ENCODE measurements at regions not wholly inside any gene's neighbourhood (a gene's known extent, or its start where the extent isn't known, plus 50 kb on each side); places are given as distances from the start of the nearest gene placed in this dataset.

DNA sequence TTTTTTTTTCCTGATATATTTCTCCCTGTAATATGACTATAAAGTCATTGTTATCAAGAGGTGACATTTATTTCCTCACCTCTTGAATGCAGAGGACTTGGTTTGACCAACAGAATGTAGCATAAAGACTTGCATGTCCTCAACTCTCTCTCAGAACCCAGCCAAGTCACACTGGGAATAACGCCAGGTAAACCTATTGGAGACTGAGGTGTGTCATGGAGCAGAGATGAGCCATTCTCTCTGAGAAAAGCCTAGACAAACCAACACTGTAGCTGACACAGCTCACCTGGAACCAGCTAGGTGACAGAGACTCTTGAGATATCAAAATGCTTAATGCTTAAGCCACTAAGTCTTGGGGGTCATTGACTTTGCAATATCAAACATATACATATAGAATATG, 533.6 kb downstream of the HAO1 start:
- no peak for TF ChIP-seq ZFX (IDR thresholded peaks at IDR 0.05)
- TF ChIP-seq, protein P1, sequence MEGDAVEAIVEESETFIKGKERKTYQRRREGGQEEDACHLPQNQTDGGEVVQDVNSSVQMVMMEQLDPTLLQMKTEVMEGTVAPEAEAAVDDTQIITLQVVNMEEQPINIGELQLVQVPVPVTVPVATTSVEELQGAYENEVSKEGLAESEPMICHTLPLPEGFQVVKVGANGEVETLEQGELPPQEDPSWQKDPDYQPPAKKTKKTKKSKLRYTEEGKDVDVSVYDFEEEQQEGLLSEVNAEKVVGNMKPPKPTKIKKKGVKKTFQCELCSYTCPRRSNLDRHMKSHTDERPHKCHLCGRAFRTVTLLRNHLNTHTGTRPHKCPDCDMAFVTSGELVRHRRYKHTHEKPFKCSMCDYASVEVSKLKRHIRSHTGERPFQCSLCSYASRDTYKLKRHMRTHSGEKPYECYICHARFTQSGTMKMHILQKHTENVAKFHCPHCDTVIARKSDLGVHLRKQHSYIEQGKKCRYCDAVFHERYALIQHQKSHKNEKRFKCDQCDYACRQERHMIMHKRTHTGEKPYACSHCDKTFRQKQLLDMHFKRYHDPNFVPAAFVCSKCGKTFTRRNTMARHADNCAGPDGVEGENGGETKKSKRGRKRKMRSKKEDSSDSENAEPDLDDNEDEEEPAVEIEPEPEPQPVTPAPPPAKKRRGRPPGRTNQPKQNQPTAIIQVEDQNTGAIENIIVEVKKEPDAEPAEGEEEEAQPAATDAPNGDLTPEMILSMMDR (conservative IDR thresholded peaks at IDR 0.05) = no peak
- no peak overlapping the region for H3K27ac ChIP-seq

DNA sequence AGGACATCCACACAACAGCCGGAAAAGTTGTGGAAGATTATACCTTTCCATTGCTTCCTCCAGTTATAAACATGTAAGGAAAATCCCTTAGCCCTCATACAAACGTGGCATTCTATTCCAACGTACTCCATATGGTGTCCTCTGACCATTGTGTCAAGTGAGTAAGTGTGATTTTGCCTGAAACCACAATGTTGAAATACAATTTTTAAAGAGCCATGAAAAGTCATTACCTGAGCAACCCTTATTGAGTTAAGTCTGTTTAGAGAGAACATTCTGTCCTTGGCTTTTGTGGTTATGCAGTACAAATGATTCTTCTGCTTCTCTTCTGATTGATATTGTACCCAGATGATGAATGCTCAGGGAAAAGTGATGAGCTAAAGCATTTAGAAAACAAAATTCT, 530.1 kb downstream of the HAO1 start:
- no peak overlapping the region for H3K27ac ChIP-seq
- no peak for TF ChIP-seq ZFX (IDR thresholded peaks at IDR 0.05)
- TF ChIP-seq, protein P1 (conservative IDR thresholded peaks at IDR 0.05) = no peak

DNA sequence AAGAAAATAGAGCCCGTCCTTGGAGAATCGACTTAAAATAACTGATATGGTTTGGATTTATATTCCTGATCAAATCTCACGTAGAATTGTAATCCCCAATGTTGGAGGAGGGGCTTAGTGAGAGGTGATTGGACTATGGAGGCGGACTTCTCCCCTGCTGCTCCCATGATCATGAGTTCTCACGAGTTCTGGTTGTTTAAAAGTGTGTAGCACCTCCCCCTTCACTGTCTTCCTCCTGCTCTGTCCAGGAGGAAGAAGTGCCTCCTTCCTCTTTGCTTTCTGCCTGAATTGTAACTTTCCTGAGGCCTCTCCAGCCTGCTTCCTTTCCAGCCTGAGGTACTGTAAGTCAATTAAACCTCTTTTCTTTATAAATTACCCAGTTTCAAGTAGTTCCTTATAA, 529.2 kb downstream of the HAO1 start:
- no peak overlapping the region for H3K27ac ChIP-seq
- TF ChIP-seq, protein P1 (conservative IDR thresholded peaks at IDR 0.05) = no peak
- no peak for TF ChIP-seq ZFX (IDR thresholded peaks at IDR 0.05)

DNA sequence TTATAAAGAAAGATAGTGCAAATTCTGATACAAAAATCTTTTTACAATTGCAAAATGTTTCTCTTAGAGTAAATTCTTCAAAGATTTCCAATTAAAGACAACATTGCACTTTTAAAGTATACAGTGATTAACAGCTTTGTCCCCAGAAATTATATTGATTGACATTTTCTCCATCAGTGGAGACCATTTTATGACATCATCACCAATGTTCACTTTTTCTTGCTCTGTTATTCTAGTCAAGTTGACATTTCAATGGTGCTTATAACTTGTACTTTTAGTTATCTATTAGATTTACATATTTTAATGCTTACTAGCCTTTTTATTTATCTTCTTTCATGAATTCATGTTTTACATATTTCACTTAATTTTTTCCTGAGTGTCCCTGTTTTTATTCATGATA, 524.8 kb downstream of the HAO1 start:
- TF ChIP-seq, protein P1 (conservative IDR thresholded peaks at IDR 0.05) = no peak
- no peak for TF ChIP-seq ZFX (IDR thresholded peaks at IDR 0.05)
- no peak overlapping the region for H3K27ac ChIP-seq

DNA sequence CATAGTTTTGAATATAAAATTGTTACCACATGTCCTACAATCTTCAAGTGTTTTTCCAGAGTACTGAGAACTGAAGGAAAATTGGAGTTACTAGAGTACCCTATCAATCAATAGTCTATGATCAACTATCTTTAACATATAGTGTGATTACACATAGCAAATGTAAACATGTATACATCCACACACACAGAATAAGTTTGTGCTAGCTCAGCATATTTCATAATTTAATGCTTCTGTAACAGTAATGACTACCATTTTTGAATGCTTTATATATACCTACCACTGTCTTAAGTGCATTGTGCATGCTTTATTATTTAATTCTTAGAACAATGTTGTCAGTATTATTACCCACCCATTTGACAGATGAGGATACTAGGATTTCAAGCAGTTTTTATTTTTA, 523.9 kb downstream of the HAO1 start:
- no peak overlapping the region for H3K27ac ChIP-seq
- TF ChIP-seq ZFX (IDR thresholded peaks at IDR 0.05) = no peak
- TF ChIP-seq, protein P1 (conservative IDR thresholded peaks at IDR 0.05) = no peak

DNA sequence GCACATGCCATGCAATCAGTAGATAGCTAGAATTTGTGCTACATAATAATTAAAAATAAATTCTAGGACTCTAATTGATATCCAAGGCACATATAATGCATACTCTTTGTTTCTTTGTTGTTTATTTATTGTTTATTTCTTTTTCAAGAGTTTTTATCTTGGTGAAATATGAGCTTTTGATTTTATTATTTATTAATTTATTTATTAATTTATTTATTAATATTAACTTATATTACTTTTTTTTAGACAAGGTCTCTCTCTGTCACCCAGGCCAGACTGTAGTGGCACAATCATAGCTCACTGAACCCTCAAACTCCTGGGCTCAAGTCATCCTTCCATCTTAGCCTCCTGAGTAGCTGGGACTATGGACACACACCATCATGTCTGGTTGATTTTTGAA, 519.9 kb downstream of the HAO1 start:
- no peak overlapping the region for H3K27ac ChIP-seq
- TF ChIP-seq ZFX (IDR thresholded peaks at IDR 0.05) = no peak
- TF ChIP-seq, protein P1 (conservative IDR thresholded peaks at IDR 0.05) = no peak

DNA sequence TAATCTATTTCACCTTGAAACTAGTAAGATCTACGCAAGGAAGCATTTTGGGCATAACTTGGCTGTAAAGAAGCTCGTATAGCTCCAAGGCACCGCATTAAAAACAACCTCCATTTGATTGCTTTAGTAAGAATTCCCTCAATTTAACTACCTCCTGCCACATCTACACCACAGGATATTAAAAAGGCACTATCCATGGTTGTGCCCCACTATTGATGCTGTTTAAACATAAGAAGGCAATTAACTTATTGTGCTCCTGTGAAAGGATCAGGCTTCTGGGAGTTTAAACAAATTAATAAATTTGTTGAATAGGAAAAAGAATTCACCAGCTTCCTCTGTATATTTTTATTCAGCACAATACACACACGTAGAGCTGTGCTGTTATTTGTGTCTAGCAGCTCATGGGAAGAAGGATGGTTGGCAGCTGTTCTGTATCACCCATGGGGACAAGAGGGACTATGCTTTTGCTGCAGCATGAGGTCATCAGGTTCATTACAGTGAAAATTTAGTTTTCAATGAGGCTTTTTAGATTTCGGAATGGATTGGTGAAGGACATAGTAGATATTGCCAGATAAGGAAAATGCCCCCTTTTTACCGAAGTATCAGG, 513.3 kb downstream of the HAO1 start:
- no peak for TF ChIP-seq ZFX (IDR thresholded peaks at IDR 0.05)
- TF ChIP-seq, protein P1 (conservative IDR thresholded peaks at IDR 0.05) = no peak
- no peak overlapping the region for H3K27ac ChIP-seq
